Caco-2 (cell line): ENCODE measurements at regions not wholly inside any gene's neighbourhood (a gene's known extent, or its start where the extent isn't known, plus 50 kb on each side); places are given as distances from the start of the nearest gene placed in this dataset.

ENCODE experiments used
- BruUV-seq: library from RNA; stranded (reverse); fragments of 400-500 nt; replicated peaks from 2 replicates; lab custom pipeline; 2021; lab: Mats Ljungman, UMichigan
- CTCF ChIA-PET: fragments of 300-600 bp; sonication (Branson Sonifier 250); formaldehyde crosslinking; loops from one replicate; lab custom pipeline; 2022; ENCODE audit warnings: antibody characterized with exemption; lab: Charles Lee
- POLR2A ChIA-PET: fragments of 300-600 bp; sonication (Branson Sonifier 250); formaldehyde crosslinking; loops from one replicate; lab custom pipeline; 2022; ENCODE audit warnings: antibody characterized with exemption; lab: Charles Lee
- DNase-seq, 2 experiments: peaks; one replicate each; pipeline versions ENCODE4 v3.0.0 to v3.0.0-alpha.2; 2020 to 2022
- H3K27me3 ChIP-seq: replicated peaks from 2 replicates; pipeline ENCODE4 v1.6.0; 2011; ENCODE audit warnings: low read length; ENCODE audit not compliant: control insufficient read depth, insufficient read depth
- H3K36me3 ChIP-seq: 2 replicates; pipeline ENCODE4 v1.5.1; 2011; ENCODE audit warnings: low read length; ENCODE audit not compliant: control insufficient read depth, insufficient read depth
- H3K4me1 ChIP-seq: fragments of 250-450 bp; sonication (Bioruptor Pico); 2 replicates; pipeline ENCODE4 v1.5.1; 2020; ENCODE audit warnings: mild to moderate bottlenecking
- H3K4me3 ChIP-seq: 2 replicates; pipeline ENCODE4 v1.5.1; 2011; ENCODE audit warnings: low read depth, mild to moderate bottlenecking, control low read depth, low read length
- H3K9me3 ChIP-seq: fragments of 250-450 bp; sonication (Bioruptor Pico); 2 replicates; pipeline ENCODE4 v1.5.1; 2020; ENCODE audit warnings: mild to moderate bottlenecking, moderate library complexity
- H3K27ac Mint-ChIP-seq: one replicate; pipeline ENCODE4 v1.8.0; 2022; ENCODE audit warnings: mixed read lengths; ENCODE audit not compliant: unreplicated experiment
- H3K27me3 Mint-ChIP-seq: one replicate; pipeline ENCODE4 v1.8.0; 2022; ENCODE audit warnings: mixed read lengths; ENCODE audit not compliant: insufficient read depth, unreplicated experiment
- H3K36me3 Mint-ChIP-seq: one replicate; pipeline ENCODE4 v1.8.0; 2022; ENCODE audit warnings: mild to moderate bottlenecking, mixed read lengths; ENCODE audit not compliant: insufficient read depth, unreplicated experiment
- H3K4me1 Mint-ChIP-seq: one replicate; pipeline ENCODE4 v1.8.0; 2022; ENCODE audit warnings: low read depth, mixed read lengths; ENCODE audit not compliant: unreplicated experiment
- H3K4me3 Mint-ChIP-seq: one replicate; pipeline ENCODE4 v1.8.0; 2022; ENCODE audit warnings: mild to moderate bottlenecking, moderate library complexity, mixed read lengths; ENCODE audit not compliant: unreplicated experiment
- H3K9me3 Mint-ChIP-seq: one replicate; pipeline ENCODE4 v1.8.0; 2022; ENCODE audit warnings: mixed read lengths; ENCODE audit not compliant: unreplicated experiment
- intact Hi-C: fragments of 100-400 bp; cut with micrococcal nuclease; formaldehyde crosslinking; loops from one replicate; pipeline ENCODE4 v1.10.0; 2022; ENCODE audit not compliant: unreplicated experiment
- TF ChIP-seq, protein P1 (sequence below), 2 experiments: fragments of 200-600 bp in 1 of 2; IDR thresholded peaks; 1 replicate in 1 of 2; 2 replicates in 1 of 2; pipeline versions ENCODE4 v1.5.1 to v1.8.0; 2011 to 2022; ENCODE audit warnings: antibody characterized with exemption in 1 of 2, control low read depth in 1 of 2, inconsistent platforms in 1 of 2, low read depth in 1 of 2, low read length in 1 of 2, mild to moderate bottlenecking in 1 of 2, moderate library complexity in 1 of 2; ENCODE audit not compliant: insufficient read depth in 1 of 2, severe bottlenecking in 1 of 2, unreplicated experiment in 1 of 2

DNA sequence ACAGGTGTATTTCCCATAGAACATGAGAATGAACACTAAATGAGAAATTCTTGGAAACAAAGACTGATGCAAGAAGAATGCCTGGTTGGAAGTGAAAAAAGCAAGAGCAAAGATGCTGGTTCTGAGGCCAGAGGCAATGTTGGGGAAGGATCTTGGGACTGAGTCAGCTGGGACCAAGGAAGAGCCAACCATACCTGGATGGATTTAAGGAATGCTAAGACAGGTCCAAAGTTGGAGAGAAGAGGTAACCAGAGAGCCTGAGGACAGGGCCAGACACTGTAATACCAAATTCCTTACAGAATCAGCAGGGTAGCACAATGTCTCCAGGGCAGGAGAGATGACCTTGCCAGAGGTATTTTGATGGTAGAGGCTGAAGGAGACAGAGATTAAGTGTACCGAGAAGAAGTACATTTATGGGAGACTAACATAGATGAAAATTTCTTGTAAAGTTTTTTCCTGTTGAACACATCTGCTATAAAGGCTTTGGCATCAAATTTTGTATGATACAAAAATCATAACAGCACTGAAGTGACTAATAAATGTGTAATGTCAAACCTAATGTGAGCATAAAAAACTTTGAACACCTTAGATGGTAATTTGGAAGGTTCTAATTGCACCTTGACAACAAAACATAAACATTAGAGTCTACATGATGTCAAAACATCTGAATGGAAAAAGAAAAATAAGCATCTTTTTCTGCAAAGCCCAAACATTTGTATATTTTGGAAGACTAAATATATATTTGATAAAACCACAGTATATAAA, 221.7 kb upstream of the MARCKS start:
- Mint-ChIP-seq H3K4me3 (no peak overlapping the region), H3K27me3 (no peaks in the 10 kb centered on the region), H3K4me1 (peaks cover 48% of the 10 kb centered on the region), H3K9me3 (no peaks in the 10 kb centered on the region), H3K36me3 (no peaks in the 10 kb centered on the region), H3K27ac (peak overlapping the region; percentile 48)
- ChIA-PET CTCF (interaction anchor here (1.0 kb wide), 1 partner anchor 223 kb away, joined by 5 read pairs; no protein-coding TSS in a partner anchor), POLR2A (interaction anchor here (1.4 kb wide), 1 partner anchor 223 kb away, joined by 14 read pairs; no protein-coding TSS in a partner anchor)
- Histone ChIP-seq H3K9me3 (no peaks in the 10 kb centered on the region), H3K27me3 (no peaks in the 10 kb centered on the region), H3K4me3 (no peak overlapping the region), H3K36me3 (no peaks in the 10 kb centered on the region), H3K4me1 (peaks cover 84% of the 10 kb centered on the region)
- no TSS peak for BruUV-seq
- TF ChIP-seq, protein P1, sequence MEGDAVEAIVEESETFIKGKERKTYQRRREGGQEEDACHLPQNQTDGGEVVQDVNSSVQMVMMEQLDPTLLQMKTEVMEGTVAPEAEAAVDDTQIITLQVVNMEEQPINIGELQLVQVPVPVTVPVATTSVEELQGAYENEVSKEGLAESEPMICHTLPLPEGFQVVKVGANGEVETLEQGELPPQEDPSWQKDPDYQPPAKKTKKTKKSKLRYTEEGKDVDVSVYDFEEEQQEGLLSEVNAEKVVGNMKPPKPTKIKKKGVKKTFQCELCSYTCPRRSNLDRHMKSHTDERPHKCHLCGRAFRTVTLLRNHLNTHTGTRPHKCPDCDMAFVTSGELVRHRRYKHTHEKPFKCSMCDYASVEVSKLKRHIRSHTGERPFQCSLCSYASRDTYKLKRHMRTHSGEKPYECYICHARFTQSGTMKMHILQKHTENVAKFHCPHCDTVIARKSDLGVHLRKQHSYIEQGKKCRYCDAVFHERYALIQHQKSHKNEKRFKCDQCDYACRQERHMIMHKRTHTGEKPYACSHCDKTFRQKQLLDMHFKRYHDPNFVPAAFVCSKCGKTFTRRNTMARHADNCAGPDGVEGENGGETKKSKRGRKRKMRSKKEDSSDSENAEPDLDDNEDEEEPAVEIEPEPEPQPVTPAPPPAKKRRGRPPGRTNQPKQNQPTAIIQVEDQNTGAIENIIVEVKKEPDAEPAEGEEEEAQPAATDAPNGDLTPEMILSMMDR (IDR thresholded peaks at IDR 0.05; ENCODE audit: insufficient read depth in 1 of 2, low read depth in 1 of 2, low read length in 1 of 2, severe bottlenecking in 1 of 2, unreplicated experiment in 1 of 2) = no peak
- intact Hi-C loops = no loop called here
- no peak for DNase-seq

DNA sequence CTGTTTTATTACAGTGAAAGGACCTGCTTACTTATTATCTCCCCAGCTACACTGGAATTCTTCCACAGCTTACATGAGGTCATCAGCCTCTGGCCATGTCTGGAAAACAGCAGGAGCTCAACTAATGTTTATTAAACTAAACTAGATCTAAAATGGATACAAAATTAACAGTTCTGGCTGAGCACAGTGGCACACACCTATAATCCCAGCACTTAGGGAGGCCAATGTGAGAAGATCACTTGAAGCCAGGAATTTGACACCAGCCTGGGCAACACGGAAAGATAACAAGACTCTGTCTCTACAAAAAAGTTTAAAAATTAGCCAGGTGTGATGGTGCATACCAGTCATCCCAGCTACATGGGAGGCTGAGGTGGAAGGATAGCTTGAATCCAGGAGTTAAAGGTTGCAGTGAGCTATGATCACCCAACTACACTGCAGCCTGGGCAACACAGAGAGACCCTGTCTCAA, 220.8 kb upstream of the MARCKS start:
- H3K9me3 ChIP-seq = no peaks in the 10 kb centered on the region
- H3K4me1 ChIP-seq = peaks cover 78% of the 10 kb centered on the region
- no peaks in the 10 kb centered on the region for H3K27me3 Mint-ChIP-seq
- H3K4me3 ChIP-seq = no peak overlapping the region
- DNase-seq = peak; percentile 44 to 59
- ChIA-PET POLR2A (interaction anchor here (0.5 to 1.4 kb wide), 2 partner anchors 222 to 335 kb away, joined by 6 to 14 read pairs; no protein-coding TSS in a partner anchor), CTCF (interaction anchor here (1.0 kb wide), 1 partner anchor 222 kb away, joined by 5 read pairs; no protein-coding TSS in a partner anchor)
- H3K4me1 Mint-ChIP-seq = peaks cover 40% of the 10 kb centered on the region
- H3K4me3 Mint-ChIP-seq = peak overlapping the region; percentile 39
- intact Hi-C loops = no loop called here
- H3K27ac Mint-ChIP-seq = peak overlapping the region; percentile 91
- no peaks in the 10 kb centered on the region for H3K36me3 ChIP-seq
- no peaks in the 10 kb centered on the region for H3K9me3 Mint-ChIP-seq
- BruUV-seq = no TSS peak
- no peaks in the 10 kb centered on the region for H3K27me3 ChIP-seq
- H3K36me3 Mint-ChIP-seq = no peaks in the 10 kb centered on the region
- TF ChIP-seq, protein P1 (IDR thresholded peaks at IDR 0.05; ENCODE audit: insufficient read depth in 1 of 2, low read depth in 1 of 2, low read length in 1 of 2, severe bottlenecking in 1 of 2, unreplicated experiment in 1 of 2) = no peak

- Histone ChIP-seq H3K27me3 (no peaks in the 10 kb centered on the region), H3K36me3 (no peaks in the 10 kb centered on the region), H3K9me3 (no peaks in the 10 kb centered on the region), H3K4me1 (peaks cover 76% of the 10 kb centered on the region), H3K4me3 (no peak overlapping the region)
- POLR2A ChIA-PET = no interaction called here
- no peak for DNase-seq
- Mint-ChIP-seq H3K27ac (peak overlapping the region; percentile 76), H3K9me3 (no peaks in the 10 kb centered on the region), H3K4me3 (no peak overlapping the region), H3K27me3 (no peaks in the 10 kb centered on the region), H3K4me1 (peaks cover 43% of the 10 kb centered on the region), H3K36me3 (peaks cover 10% of the 10 kb centered on the region)
- intact Hi-C loops = loop anchor here (5.0 kb wide), 2 partner anchors 113 to 153 kb away; no protein-coding TSS in a partner anchor
- TF ChIP-seq, protein P1 (IDR thresholded peaks at IDR 0.05; ENCODE audit: insufficient read depth in 1 of 2, low read depth in 1 of 2, low read length in 1 of 2, severe bottlenecking in 1 of 2, unreplicated experiment in 1 of 2) = no peak
- CTCF ChIA-PET = no interaction called here
- BruUV-seq = no TSS peak
These were observed 217.1 kb upstream of the MARCKS start for GRCh38 chr6:113640051-113640450.
